Nephron (organoid): ENCODE measurements at regions not wholly inside any gene's neighbourhood (a gene's known extent, or its start where the extent isn't known, plus 50 kb on each side); places are given as distances from the start of the nearest gene placed in this dataset.

Source experiments
- H3K27ac Mint-ChIP-seq, 3 experiments: 2 replicates each; pipeline ENCODE4 v1.8.0; 2020; ENCODE audit warnings: mixed read lengths in 3 of 3, mild to moderate bottlenecking in 2 of 3, moderate library complexity in 1 of 3
- H3K27me3 Mint-ChIP-seq: 2 replicates; pipeline ENCODE4 v1.8.0; 2021; ENCODE audit warnings: low read depth, mild to moderate bottlenecking, moderate library complexity, mixed read lengths
- H3K36me3 Mint-ChIP-seq: 2 replicates; pipeline ENCODE4 v1.8.0; 2020; ENCODE audit warnings: low read depth, mixed read lengths
- H3K4me1 Mint-ChIP-seq: 2 replicates; pipeline ENCODE4 v1.8.0; 2020; ENCODE audit warnings: mixed read lengths
- H3K4me3 Mint-ChIP-seq, 3 experiments: 2 replicates each; pipeline ENCODE4 v1.8.0; 2020; ENCODE audit warnings: mild to moderate bottlenecking in 3 of 3, mixed read lengths in 3 of 3, moderate library complexity in 2 of 3
- H3K9me3 Mint-ChIP-seq: 2 replicates; pipeline ENCODE4 v1.8.0; 2020; ENCODE audit warnings: mixed read lengths
- TF ChIP-seq, protein P1 (sequence below), 3 experiments: fragments of 200-600 bp; sonication (generic); IDR thresholded peaks; one replicate each; pipeline ENCODE4 v1.5.0; 2021; ENCODE audit warnings: antibody characterized with exemption in 3 of 3; ENCODE audit not compliant: unreplicated experiment in 3 of 3

DNA sequence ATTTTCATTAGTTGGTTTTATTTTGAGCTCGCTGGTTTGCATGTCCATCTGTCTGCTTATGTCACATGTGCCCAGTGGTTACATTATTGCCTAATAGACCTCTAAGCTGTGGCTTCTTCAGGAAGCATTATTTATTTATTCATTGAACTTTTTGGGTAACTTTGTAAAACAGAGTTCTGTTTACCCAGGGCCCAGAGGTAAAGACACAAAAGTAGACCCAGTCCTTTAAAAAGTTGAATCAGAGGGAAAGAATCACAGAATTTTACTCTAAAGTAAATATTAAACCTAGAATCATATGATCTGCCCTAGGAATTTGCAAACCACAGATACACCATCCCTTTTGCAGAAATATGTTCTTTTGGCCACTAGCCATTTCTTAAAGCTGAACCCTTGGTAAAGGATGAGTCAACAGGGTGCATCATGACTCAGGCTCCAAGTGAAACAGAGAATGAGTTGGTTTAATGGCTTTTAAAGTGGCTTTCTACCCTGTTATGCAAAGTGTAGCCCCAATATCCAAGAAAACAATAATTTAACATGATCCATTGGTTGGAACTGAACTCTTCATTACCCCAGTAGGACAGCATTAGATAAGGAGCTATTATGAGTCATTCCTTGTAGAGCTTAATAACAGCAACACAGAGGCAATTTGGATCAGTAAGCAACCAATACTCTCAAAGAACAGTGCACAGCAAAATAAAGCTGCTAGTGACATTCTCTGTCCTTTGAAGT is 236.3 kb downstream of the KCNJ2 start:
- no peak overlapping the region for H3K4me3 Mint-ChIP-seq
- TF ChIP-seq, protein P1, sequence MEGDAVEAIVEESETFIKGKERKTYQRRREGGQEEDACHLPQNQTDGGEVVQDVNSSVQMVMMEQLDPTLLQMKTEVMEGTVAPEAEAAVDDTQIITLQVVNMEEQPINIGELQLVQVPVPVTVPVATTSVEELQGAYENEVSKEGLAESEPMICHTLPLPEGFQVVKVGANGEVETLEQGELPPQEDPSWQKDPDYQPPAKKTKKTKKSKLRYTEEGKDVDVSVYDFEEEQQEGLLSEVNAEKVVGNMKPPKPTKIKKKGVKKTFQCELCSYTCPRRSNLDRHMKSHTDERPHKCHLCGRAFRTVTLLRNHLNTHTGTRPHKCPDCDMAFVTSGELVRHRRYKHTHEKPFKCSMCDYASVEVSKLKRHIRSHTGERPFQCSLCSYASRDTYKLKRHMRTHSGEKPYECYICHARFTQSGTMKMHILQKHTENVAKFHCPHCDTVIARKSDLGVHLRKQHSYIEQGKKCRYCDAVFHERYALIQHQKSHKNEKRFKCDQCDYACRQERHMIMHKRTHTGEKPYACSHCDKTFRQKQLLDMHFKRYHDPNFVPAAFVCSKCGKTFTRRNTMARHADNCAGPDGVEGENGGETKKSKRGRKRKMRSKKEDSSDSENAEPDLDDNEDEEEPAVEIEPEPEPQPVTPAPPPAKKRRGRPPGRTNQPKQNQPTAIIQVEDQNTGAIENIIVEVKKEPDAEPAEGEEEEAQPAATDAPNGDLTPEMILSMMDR (IDR thresholded peaks at IDR 0.05; ENCODE audit: unreplicated experiment in 3 of 3): no peak
- no peaks in the 10 kb centered on the region for H3K27me3 Mint-ChIP-seq
- no peak overlapping the region for H3K27ac Mint-ChIP-seq
- peaks cover 22% of the 10 kb centered on the region for H3K4me1 Mint-ChIP-seq
- H3K36me3 Mint-ChIP-seq: no peaks in the 10 kb centered on the region
- H3K9me3 Mint-ChIP-seq: no peaks in the 10 kb centered on the region

DNA sequence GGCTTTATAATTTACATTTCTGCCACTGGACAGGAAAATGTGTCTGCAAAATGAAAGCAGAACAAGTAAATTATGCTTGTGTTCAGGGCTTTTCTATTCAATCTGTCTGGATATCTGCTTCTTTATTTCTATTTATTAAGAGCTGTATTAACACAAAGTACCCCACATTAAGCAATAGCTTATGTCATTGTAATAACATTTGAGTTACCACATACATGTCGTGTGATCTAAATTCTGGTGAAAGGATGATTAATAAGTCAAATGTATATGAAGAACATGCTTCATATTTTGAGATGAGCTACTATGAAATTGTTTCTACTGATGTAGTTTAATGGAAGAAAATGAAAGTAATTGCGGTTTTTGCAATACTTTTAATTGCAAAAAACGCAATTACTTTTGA is 238.2 kb downstream of the KCNJ2 start:
- no peak overlapping the region for H3K27ac Mint-ChIP-seq
- peaks cover 2% of the 10 kb centered on the region for H3K9me3 Mint-ChIP-seq
- peaks cover 10% of the 10 kb centered on the region for H3K4me1 Mint-ChIP-seq
- TF ChIP-seq, protein P1 (IDR thresholded peaks at IDR 0.05; ENCODE audit: unreplicated experiment in 3 of 3): no peak
- no peaks in the 10 kb centered on the region for H3K36me3 Mint-ChIP-seq
- H3K27me3 Mint-ChIP-seq: no peaks in the 10 kb centered on the region
- H3K4me3 Mint-ChIP-seq: no peak overlapping the region

DNA sequence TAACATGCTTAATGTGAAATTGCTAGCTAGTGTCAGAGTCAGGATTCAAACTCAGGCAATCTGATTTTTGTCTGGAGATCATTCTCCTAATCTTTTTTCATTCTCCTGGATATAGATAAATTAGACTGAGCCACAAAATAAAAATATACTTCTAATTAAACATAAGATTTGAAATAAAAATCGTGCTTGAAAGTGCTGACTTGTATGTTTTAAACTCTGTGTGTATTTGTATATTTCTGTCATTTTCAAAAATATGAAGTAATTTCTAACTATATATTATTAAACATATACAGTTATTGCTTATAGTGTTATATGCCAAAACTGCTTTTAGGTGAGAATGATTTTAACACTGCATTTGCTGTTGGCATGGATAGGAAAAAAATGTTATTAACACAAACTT is 239.4 kb downstream of the KCNJ2 start:
- H3K4me3 Mint-ChIP-seq: no peak overlapping the region
- H3K4me1 Mint-ChIP-seq: peaks cover 10% of the 10 kb centered on the region
- no peaks in the 10 kb centered on the region for H3K27me3 Mint-ChIP-seq
- H3K9me3 Mint-ChIP-seq: peaks cover 2% of the 10 kb centered on the region
- H3K27ac Mint-ChIP-seq: no peak overlapping the region
- TF ChIP-seq, protein P1 (IDR thresholded peaks at IDR 0.05; ENCODE audit: unreplicated experiment in 3 of 3): no peak
- H3K36me3 Mint-ChIP-seq: no peaks in the 10 kb centered on the region

DNA sequence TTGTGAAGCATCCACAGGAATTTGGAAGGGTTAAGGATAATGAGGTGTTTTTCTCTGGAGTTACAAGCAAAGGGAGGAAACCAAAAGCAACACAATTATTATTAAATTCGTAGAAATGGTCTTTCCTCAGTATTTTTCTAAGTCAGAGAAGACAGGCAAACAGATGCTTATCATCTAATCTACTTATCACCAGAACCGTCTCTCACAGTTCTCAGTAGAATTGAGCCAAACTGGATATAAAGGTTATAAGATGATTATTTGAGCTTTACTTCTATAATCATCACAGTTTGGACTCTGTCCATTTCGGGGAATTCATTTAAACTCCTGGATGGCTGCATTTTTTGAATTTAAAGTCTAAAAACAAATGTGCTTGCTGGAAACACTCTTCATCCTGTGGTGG is 245.0 kb downstream of the KCNJ2 start:
- H3K27me3 Mint-ChIP-seq: no peaks in the 10 kb centered on the region
- TF ChIP-seq, protein P1 (IDR thresholded peaks at IDR 0.05; ENCODE audit: unreplicated experiment in 3 of 3): no peak
- no peak overlapping the region for H3K27ac Mint-ChIP-seq
- H3K4me3 Mint-ChIP-seq: no peak overlapping the region
- no peaks in the 10 kb centered on the region for H3K36me3 Mint-ChIP-seq
- H3K4me1 Mint-ChIP-seq: peaks cover 5% of the 10 kb centered on the region
- H3K9me3 Mint-ChIP-seq: peaks cover 2% of the 10 kb centered on the region

DNA sequence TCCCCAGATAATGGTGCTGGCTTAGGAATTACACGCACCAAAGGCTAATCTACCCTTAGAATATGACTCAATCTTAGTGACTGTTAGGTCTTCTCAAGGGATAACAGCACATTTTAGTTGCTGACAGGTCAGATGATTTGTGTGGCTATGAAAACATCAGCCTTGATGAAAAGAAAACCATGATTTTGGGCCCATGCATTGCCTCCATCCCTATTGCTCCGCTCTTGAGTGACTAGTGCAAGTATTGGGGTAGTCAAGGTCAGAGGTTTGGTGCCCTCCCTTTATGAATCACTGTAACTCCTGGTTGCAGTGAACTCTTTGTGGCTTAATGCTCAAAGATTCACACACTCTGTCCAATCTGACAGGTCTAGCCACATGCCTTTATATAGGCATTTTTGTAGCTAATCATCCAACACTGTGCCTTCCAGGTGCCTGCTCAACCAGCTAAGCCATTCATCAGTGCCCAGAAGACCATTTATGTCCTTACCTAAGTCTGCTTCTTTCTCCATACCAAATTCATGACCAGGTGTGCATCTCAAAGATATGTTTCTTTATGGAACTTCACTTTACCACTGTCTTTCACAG is 251.6 kb downstream of the KCNJ2 start:
- peaks cover 7% of the 10 kb centered on the region for H3K4me1 Mint-ChIP-seq
- no peaks in the 10 kb centered on the region for H3K36me3 Mint-ChIP-seq
- H3K9me3 Mint-ChIP-seq: no peaks in the 10 kb centered on the region
- TF ChIP-seq, protein P1 (IDR thresholded peaks at IDR 0.05; ENCODE audit: unreplicated experiment in 3 of 3): no peak
- H3K4me3 Mint-ChIP-seq: no peak overlapping the region
- H3K27me3 Mint-ChIP-seq: no peaks in the 10 kb centered on the region
- no peak overlapping the region for H3K27ac Mint-ChIP-seq

DNA sequence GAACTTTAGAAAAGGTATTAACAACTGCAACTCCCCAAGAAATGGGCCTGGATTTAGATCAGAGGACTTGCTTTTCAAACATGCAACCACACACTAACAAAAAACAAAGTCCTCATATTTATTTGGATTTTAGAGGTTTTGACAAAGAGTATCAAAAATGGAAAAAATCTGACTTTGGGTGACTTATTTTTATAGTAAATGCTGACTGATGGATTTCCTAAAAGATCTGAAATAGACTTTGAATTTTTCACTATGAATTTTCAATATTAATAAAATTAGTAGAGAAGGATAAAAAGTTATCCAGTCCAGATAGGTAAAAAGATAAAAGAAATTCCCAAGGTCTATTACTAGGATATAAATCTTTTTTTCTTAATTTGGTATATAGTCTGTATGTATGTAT is 253.5 kb downstream of the KCNJ2 start:
- H3K27ac Mint-ChIP-seq: no peak overlapping the region
- H3K27me3 Mint-ChIP-seq: no peaks in the 10 kb centered on the region
- no peaks in the 10 kb centered on the region for H3K36me3 Mint-ChIP-seq

More for the DNA sequence above, 253.5 kb downstream of the KCNJ2 start:
- Mint-ChIP-seq H3K4me3 (no peak overlapping the region), H3K9me3 (no peaks in the 10 kb centered on the region), H3K4me1 (peaks cover 7% of the 10 kb centered on the region)
- TF ChIP-seq, protein P1 (IDR thresholded peaks at IDR 0.05; ENCODE audit: unreplicated experiment in 3 of 3): no peak
